ENCODE measurements at regions not wholly inside any gene's neighbourhood (a gene's known extent, or its start where the extent isn't known, plus 50 kb on each side); places are given as distances from the start of the nearest gene placed in this dataset.

- no peak overlapping the region for H3K4me3 ChIP-seq (replicated peaks; ENCODE audit: low read depth, low read length)
- no peaks in the 10 kb centered on the region for H3K27me3 ChIP-seq (replicated peaks; ENCODE audit: control insufficient read depth, insufficient read depth, low read length)
- no peak for TF ChIP-seq CTCF (IDR thresholded peaks at IDR 0.05; ENCODE audit: insufficient read depth, low read length, poor library complexity, severe bottlenecking)
- H3K36me3 ChIP-seq (ENCODE audit: control insufficient read depth, insufficient read depth, low read length), result no peaks in the 10 kb centered on the region
- no peak for DNase-seq (ENCODE audit: extremely low read depth, insufficient read length)
Measured at GRCh38 chr2:188181067-188181838, 110.4 kb upstream of the GULP1 start.

GRCh38 chr2:188181884-188182283 is 109.8 kb upstream of the GULP1 start:
- no peaks in the 10 kb centered on the region for H3K27me3 ChIP-seq (replicated peaks; ENCODE audit: control insufficient read depth, insufficient read depth, low read length)
- H3K36me3 ChIP-seq (ENCODE audit: control insufficient read depth, insufficient read depth, low read length), result no peaks in the 10 kb centered on the region
- no peak for TF ChIP-seq CTCF (IDR thresholded peaks at IDR 0.05; ENCODE audit: insufficient read depth, low read length, poor library complexity, severe bottlenecking)
- no peak for DNase-seq (ENCODE audit: extremely low read depth, insufficient read length)
- no peak overlapping the region for H3K4me3 ChIP-seq (replicated peaks; ENCODE audit: low read depth, low read length)

- Histone ChIP-seq H3K36me3 (ENCODE audit: control insufficient read depth, insufficient read depth, low read length) (no peaks in the 10 kb centered on the region), H3K4me3 (replicated peaks; ENCODE audit: low read depth, low read length) (no peak overlapping the region), H3K27me3 (replicated peaks; ENCODE audit: control insufficient read depth, insufficient read depth, low read length) (no peaks in the 10 kb centered on the region)
- no peak for DNase-seq (ENCODE audit: extremely low read depth, insufficient read length)
- TF ChIP-seq CTCF (IDR thresholded peaks at IDR 0.05; ENCODE audit: insufficient read depth, low read length, poor library complexity, severe bottlenecking), result no peak
Measured at GRCh38 chr2:188187726-188188125, 103.9 kb upstream of the GULP1 start.

GRCh38 chr2:188189356-188189755 is 102.3 kb upstream of the GULP1 start:
- TF ChIP-seq CTCF (IDR thresholded peaks at IDR 0.05; ENCODE audit: insufficient read depth, low read length, poor library complexity, severe bottlenecking), result no peak
- no peak for DNase-seq (ENCODE audit: extremely low read depth, insufficient read length)
- Histone ChIP-seq H3K4me3 (replicated peaks; ENCODE audit: low read depth, low read length) (no peak overlapping the region), H3K27me3 (replicated peaks; ENCODE audit: control insufficient read depth, insufficient read depth, low read length) (no peaks in the 10 kb centered on the region), H3K36me3 (ENCODE audit: control insufficient read depth, insufficient read depth, low read length) (no peaks in the 10 kb centered on the region)

- Histone ChIP-seq H3K27me3 (replicated peaks; ENCODE audit: control insufficient read depth, insufficient read depth, low read length) (no peaks in the 10 kb centered on the region), H3K36me3 (ENCODE audit: control insufficient read depth, insufficient read depth, low read length) (no peaks in the 10 kb centered on the region), H3K4me3 (replicated peaks; ENCODE audit: low read depth, low read length) (no peak overlapping the region)
- TF ChIP-seq CTCF (IDR thresholded peaks at IDR 0.05; ENCODE audit: insufficient read depth, low read length, poor library complexity, severe bottlenecking), result no peak
- no peak for DNase-seq (ENCODE audit: extremely low read depth, insufficient read length)
Measured at GRCh38 chr2:188193230-188193629, 98.4 kb upstream of the GULP1 start.
